Hematopoietic multipotent progenitor cell treated with erythropoietin and hydrocortisone succinate and interleukin-3 and kit ligand, for 8 days (in vitro differentiated cells): ENCODE measurements at regions not wholly inside any gene's neighbourhood (a gene's known extent, or its start where the extent isn't known, plus 50 kb on each side); places are given as distances from the start of the nearest gene placed in this dataset.

ENCODE experiments used
- DNase-seq: peaks from one replicate; pipeline ENCODE4 v3.0.0-alpha.2; 2015

DNA sequence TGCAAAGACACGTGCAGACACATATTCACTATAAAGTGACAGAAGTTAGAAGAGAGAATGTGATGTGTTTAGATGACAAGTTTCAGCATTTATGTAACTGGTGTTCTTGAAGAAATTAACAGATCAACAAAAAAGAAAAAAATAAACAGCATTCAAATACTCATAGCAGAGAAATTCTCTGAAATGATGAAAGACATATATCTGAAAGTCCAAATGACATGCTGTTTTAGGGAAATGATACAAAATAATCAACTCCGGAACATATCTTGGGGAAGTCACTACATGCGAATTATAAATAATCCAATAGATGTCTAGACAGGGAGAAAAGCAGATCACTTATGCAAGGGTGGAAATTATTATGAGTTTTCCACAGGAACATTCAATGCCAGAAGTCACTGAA is 146.0 kb downstream of the SPANXN4 start:
- DNase-seq: no peak

DNA sequence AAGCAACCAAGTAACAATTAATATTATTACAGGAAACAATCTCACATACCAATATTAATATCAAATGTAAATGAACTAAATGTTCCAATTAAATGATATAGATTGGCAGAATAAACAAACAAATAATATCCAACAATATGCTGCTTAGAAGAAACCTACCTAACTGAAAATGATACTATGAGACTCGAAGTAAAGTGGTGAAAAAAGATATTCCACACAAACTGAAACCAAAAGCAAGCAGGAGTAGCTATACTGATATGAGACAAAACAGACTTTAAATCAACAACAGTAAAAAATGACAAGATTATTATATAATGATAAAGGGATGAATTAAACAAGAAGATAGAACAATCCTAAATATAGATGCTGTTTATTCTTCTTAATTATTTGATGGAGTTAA is 140.1 kb downstream of the SPANXN4 start:
- DNase-seq: no peak

DNA sequence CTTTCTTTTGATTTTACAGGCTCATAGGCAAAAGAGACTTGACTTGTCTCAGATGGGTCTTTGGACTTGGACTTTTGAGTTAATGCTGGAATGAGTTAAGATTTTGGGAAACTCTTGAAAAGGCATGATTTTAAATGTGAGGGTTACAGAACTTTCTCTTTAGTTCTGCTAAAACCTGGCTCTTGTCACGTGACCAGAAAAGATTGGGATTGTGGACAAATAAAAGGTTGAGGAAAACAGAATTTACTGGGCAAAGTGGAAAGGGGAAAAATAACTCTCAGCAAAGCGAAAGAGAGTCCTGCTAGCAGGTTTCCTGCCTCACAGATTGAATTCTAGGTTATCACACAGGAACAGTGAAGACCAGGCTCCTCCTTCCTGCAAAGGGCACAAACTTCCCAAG is 114.0 kb downstream of the SPANXN4 start:
- no peak for DNase-seq

DNA sequence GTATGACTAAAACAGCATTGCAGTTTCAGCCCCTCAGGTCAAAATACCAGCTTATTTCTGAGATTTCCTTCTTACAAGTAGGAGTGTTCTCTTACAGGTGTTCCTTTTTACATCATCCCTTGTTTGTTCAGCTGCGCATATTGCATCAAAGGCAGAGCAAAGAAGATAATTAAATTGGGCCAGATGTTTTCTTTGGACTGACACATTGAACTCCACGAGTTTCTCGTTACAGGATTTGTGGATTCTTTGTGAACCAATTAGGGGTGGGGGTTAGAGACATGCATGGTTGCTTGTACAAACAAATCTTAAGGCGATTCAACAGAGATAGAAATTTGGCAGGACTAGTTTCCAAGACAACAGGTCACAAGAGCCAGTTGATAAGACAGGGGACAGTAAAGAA is 95.7 kb downstream of the SPANXN4 start:
- DNase-seq: no peak

DNA sequence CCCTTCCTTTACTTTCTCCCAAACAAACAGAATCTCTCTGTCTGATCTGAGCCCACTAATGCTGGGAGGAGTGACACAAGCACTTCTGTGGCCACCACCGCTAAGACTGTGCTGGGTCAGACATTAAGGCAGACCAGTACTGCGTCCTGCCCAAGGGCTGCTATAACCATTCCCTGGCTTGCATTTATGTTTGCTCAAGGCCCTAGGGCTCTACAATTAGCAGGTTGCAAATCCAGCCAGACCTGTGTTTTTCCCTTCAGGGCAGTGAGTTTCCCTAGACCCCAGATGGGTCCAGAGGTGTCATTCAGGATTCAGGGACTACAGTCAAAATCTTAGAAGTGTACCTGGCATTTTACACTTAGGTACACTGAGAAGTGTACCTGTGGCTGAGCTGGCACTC is 89.7 kb downstream of the SPANXN4 start:
- no peak for DNase-seq

DNA sequence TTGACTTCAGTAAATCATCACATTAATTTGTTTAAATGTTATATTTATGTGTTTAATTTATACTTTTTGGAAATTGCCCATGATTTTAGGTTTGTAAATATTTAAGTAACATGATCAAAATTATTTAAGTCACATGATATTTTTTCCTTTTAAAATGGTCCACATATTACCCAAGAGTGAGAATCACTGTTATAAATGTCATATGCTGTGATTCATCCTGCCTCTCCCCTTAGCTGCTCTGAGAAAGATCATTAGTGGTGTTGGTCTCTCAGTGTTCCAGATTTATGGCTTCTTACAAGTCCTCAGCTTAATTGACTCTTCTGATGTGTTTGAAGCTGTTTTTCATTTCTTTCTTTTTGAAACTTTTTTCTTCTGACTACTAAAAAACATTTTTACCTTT is 70.1 kb downstream of the SPANXN4 start:
- no peak for DNase-seq

DNA sequence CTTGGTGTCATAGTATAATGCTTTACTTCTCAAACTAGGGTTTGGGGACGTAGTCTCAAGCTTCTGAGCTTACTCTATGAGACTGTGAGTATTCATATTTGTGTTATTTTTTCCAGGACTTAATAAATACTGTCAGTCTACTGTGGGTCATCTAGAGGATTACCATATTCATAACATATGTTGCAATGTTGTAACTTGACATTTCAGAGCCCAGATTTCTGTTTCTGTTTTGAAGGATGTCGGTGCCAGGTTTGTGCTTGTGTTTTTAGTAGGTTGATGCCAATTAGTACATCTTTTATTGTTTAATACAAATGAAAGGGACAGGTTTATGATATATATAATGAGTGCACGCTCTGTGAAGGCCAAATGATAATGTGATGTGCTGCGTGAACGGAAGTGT is 69.6 kb downstream of the SPANXN4 start:
- no peak for DNase-seq

DNA sequence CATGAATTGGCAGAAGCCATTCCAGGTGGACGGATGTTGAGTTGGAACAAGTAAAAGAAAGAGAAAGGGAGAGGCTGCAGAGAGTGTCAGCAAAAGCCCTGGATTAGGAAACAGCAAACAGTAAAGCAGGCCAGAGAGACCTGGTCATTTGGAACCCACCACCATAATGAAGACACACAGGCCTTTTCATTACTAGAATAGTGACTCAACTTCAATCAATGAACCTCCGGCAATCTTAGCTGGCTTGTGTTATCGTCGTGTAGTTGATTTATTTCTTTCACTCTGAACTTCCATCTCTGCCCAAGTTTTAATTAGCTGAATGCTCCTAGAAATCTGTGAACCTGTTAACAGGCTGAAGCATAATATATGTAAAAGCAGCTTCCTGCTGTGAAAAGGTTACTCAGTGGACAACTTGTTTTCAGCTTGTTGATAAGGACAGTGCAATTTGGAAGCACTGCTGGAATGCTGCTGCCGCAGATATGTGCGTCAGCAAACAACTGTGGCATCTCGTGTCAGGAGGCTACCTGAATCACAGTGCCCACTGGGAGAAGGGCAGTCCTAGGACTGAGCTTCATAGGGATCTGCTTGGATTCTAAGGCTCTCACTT is 68.8 kb downstream of the SPANXN4 start:
- DNase-seq: no peak
